ENCODE measurements at regions not wholly inside any gene's neighbourhood (a gene's known extent, or its start where the extent isn't known, plus 50 kb on each side); places are given as distances from the start of the nearest gene placed in this dataset.
"Not testable (repeated sequence)": the region's sequence is repeated elsewhere in the genome, so short reads cannot be mapped to it uniquely, and the experiment has no call there.

GRCh38 chrX:98068024-98068580 lies 1184.4 kb downstream of the RPA4 start:
- DNase-seq: no peak

- no peak for DNase-seq
These were observed 1187.6 kb downstream of the RPA4 start for GRCh38 chrX:98071331-98071730.

DNA sequence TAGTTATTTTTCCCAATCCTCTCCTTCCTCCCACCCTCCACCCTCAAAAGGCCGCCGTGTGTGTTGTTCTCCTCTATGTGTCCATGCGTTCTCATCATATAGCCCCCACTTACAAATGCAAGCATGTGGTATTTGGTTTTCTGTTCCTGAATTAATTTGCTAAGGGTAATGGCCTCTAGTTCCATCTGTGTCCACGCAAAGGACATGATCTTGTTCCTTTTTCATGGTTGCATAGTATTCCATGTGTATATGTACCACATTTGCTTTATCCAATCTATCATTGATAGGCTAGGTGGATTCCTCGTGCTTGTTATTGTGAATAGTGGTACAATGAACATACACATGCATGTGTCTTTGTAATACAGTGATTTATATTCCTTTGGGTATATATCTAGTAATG lies 1193.7 kb downstream of the RPA4 start:
- no peak for DNase-seq

- DNase-seq: no peak
These were observed 1228.0 kb downstream of the RPA4 start for GRCh38 chrX:98111684-98112083.

GRCh38 chrX:98114021-98114420 lies 1230.3 kb downstream of the RPA4 start:
- DNase-seq: no peak

- no peak for DNase-seq
These were observed 1257.8 kb downstream of the RPA4 start for GRCh38 chrX:98141466-98141865.

GRCh38 chrX:98191003-98191402 lies 1307.3 kb downstream of the RPA4 start:
- no peak for DNase-seq

DNA sequence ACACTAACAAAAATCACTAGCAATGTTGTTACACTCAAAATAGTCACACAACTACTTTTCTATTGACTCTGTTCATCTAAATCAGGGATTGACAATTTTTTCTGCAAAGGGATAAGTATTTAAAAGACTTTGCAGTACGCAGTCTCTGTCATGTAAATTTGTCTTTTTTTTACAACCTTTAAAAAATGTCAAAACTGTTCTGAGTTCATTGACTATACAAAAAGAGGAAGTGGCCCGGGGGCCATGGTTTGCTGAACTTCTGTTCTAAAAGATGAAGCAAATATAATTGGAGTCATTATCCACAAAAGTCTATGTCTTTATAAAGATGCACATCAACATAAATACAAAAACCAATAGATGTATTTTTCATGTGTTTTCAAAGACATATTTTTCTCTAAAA lies 1310.3 kb downstream of the RPA4 start:
- no peak for DNase-seq

DNA sequence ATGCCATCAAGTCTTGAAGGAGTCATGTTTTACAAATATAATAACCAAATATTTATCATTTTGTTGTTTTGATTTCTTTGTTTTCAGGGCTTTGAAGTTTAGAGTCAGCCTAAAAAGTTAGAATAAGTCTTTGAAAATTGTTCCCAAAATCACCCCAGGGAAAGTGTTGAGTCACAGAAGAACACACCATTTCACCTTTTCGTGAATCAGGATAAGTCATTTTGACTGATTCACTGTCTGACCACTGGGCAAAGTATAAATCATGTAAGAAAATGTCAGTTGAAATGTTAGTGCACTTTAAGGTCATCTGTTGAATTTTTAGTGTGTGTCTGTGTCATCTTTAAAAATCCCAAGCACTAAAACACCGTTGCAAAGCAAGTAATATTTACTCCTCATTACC lies 1320.1 kb downstream of the RPA4 start:
- no peak for DNase-seq

DNA sequence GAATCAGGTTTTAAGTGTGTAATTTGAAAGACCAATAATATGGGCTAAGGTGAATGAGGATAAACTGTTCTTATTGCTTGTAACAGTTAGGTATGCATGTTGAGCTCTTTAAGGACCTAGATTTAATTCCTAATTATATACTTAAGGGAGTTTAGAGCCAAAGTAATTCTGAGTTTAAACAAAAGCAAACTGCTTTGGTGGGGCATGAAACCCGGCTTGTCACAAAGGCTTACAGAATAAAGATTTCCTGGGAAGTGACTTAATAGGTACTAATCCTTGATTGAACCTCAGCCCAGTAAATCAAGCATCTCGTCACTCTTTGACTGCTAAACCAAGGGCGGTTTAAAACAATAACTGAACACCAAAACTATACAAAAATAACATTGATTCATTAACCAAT lies 1324.2 kb downstream of the RPA4 start:
- DNase-seq: no peak

GRCh38 chrX:98231003-98231402 lies 1347.3 kb downstream of the RPA4 start:
- DNase-seq: no peak

GRCh38 chrX:98240061-98240460 lies 1356.4 kb downstream of the RPA4 start:
- not testable (repeated sequence) for DNase-seq

DNA sequence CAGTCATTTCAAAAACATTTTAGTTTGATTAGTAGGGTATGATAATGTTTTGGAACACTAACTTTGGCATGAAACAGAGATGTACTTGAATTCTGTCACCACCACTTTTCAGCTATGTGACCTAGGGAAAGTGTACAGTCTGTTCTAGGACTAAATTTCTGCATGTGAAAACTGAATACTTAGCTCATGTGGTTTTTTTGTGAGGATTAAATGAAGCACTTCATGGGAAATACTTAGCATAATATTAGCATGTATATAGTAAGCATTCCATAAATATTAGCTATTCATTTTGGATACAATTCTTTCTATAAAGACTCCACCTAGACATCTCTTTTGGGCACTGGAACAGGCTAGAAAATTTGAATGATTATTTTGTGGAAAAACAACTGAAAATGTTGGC lies 1379.4 kb downstream of the RPA4 start:
- no peak for DNase-seq

DNA sequence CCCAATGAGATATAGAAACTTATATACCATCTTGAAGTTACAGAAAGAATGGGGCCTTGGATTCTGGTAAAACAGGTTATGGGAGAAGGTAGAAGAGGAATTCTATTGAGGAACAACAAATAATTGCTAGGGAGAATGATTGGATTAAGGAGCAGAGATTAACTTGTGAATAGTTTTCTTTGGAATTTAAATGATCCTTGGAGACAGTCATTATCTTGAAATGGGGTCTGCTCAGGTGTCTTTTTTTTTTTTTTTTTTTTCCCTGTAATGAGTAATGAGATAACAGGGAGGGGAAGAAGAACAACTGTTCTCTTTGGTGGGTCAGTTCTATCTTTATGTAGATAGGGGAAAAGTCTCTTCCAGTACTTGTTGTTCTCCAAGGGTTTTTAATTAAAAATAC lies 1406.0 kb downstream of the RPA4 start:
- no peak for DNase-seq

- no peak for DNase-seq
These were observed 1410.6 kb downstream of the RPA4 start for GRCh38 chrX:98294310-98294709.

DNA sequence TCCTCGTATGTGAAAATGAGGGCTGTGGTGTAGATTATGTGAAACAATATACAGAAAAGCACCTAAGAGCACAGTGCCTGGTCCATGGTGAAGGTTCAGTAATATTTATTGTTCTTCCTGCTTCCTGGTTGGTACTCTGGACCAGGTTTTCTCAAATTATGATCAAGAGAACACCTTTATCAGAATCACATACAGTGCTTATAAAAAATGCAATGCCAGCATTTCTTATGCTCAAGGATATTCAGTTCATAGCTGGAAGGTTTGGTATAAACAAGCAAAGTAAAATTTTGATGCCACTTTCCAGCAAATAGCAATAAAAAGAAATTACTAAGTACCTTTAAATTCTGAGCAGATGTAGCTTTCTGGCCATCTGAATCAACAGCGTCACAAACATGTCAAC lies 1412.4 kb downstream of the RPA4 start:
- no peak for DNase-seq

DNA sequence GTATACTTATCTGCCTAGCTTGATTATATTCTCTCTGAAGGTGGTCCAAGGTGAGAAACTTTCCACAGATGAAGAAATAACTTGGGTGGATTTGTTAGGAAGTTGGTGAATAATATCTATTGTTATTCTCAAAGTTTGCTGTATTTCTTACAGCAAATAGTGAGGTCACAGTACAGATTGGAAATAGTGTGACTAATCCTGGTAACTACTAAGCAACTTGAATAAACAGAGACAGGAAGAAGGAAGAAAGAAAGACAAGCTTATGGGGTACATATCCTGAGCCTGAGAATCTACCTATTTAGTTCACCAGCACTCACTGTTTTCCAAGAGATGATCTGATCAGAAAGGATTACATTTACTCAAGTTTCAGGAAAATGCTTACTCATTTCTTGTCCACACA lies 1416.1 kb downstream of the RPA4 start:
- no peak for DNase-seq

DNA sequence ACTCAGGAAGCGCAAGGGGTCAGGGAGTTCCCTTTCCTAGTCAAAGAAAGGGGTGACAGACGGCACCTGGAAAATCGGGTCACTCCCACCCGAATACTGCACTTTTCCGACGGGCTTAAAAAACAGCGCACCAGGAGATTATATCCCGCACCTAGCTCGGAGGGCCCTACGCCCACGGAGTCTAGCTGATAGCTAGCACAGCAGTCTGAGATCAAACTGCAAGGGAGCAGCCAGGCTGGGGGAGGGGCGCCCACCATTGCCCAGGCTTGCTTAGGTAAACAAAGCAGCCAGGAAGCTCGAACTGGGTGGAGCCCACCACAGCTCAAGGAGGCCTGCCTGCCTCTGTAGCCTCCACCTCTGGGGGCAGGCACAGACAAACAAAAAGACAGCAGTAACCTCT lies 1416.8 kb downstream of the RPA4 start:
- not testable (repeated sequence) for DNase-seq

- DNase-seq: no peak
These were observed 1447.7 kb downstream of the RPA4 start for GRCh38 chrX:98331407-98331806.

DNA sequence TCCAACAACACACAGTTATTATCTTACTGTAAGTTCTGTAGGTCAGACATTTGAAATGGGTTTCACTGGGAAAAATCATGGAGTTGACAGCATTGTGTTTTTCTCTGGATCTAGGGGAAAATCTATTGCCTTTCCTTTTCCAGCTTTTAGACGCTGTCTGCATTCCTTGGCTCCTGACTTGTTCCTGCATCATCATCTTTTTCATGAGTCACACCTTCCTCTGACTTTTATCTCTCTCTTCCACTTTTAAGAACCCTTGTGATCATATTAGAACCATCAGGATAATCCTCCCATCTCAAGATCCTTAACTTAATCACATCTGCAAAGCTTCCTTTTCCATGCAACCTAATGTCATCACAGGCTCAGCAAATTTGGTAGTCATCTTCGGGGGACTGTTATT lies 1454.8 kb downstream of the RPA4 start:
- no peak for DNase-seq

GRCh38 chrX:98350940-98351339 lies 1467.2 kb downstream of the RPA4 start:
- no peak for DNase-seq

GRCh38 chrX:98357146-98357545 lies 1473.4 kb downstream of the RPA4 start:
- no peak for DNase-seq

- DNase-seq: no peak
These were observed 1478.9 kb downstream of the RPA4 start for GRCh38 chrX:98362630-98363029.

- no peak for DNase-seq
These were observed 1488.3 kb downstream of the RPA4 start for GRCh38 chrX:98371994-98372393.

- no peak for DNase-seq
These were observed 1495.4 kb downstream of the RPA4 start for GRCh38 chrX:98379134-98379533.

GRCh38 chrX:98380106-98380505 lies 1496.4 kb downstream of the RPA4 start:
- no peak for DNase-seq
